ENCODE measurements at regions not wholly inside any gene's neighbourhood (a gene's known extent, or its start where the extent isn't known, plus 50 kb on each side); places are given as distances from the start of the nearest gene placed in this dataset.
"Not testable (repeated sequence)": the region's sequence is repeated elsewhere in the genome, so short reads cannot be mapped to it uniquely, and the experiment has no call there.

DNA sequence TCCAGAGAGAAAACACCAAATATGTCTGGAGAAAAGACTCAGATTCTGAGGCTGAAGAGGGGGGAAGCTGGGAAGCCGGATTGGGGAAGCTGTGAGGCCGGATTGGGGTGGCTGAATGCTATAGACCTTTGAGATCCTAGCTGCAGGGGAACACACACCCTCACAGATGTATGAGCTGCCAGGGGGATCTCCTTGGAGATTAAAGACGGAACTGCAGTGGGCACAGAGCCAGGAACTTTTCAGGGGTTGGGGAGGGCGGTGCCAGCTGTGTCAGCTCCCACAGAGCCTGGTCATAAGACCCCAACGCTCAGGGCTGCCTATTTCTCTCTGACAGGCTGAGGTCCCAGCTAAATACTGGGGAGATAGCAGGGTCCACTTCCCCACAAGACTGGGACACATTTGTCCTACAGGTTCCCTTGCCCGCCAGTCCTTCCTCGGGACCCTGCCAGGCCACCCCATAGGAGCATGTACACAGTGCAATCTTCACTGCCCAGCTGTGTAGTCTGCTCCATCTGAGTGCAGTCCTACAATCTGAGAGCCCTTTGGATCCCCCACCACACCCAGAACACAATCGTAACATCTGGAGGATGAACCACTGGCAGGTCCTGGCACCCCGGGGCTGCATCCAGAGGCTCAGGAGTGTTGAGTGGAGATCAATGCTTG lies 1893.9 kb downstream of the PCDH9 start:
- 77% methylated on average over 9 of the region's 9 CpGs for WGBS
- Histone ChIP-seq H3K4me1 (ENCODE audit: control insufficient read depth, insufficient read depth, low read length) (no peaks in the 10 kb centered on the region), H3K4me3 (ENCODE audit: low read length) (no peak overlapping the region), H3K27me3 (ENCODE audit: control insufficient read depth, insufficient read depth) (no peaks in the 10 kb centered on the region), H3K27ac (ENCODE audit: low read length) (no peak overlapping the region), H3K9me3 (ENCODE audit: control insufficient read depth, low read length) (no peaks in the 10 kb centered on the region)
- ATAC-seq: no peak
- peak in 1 of 3 donors; percentile 14 for DNase-seq
- intact Hi-C loops (cut with DNase I): no loop called here

DNA sequence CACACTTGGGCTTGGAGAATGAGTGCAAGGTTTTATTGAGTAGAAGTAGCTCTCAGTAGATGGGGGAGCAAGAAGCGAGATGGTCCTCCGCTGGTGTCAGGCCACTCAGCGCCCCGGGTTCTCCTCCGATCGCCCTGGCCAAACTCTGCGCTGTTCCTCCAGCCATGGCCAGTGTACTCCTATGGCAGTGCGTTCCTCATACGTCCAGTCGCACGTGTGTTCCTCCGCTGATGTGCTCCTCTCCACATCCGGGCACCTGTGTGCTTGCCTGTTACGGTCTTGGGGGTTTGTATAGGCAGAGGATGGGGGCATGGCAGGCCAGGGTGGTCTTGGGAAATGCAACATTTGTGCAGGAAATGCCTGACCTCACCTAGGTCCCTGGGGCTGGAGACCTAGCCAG lies 1899.4 kb downstream of the PCDH9 start:
- ATAC-seq (no peak), DNase-seq (peak in 1 of 3 donors; percentile 18)
- no peaks in the 10 kb centered on the region for H3K9me3 ChIP-seq (ENCODE audit: control insufficient read depth, low read length)
- WGBS: 96% methylated on average over 14 of the region's 14 CpGs
- no peaks in the 10 kb centered on the region for H3K27me3 ChIP-seq (ENCODE audit: control insufficient read depth, insufficient read depth)
- no peaks in the 10 kb centered on the region for H3K4me1 ChIP-seq (ENCODE audit: control insufficient read depth, insufficient read depth, low read length)
- no peak overlapping the region for H3K27ac ChIP-seq (ENCODE audit: low read length)
- no peak overlapping the region for H3K4me3 ChIP-seq (ENCODE audit: low read length)
- intact Hi-C loops (cut with DNase I): no loop called here

DNA sequence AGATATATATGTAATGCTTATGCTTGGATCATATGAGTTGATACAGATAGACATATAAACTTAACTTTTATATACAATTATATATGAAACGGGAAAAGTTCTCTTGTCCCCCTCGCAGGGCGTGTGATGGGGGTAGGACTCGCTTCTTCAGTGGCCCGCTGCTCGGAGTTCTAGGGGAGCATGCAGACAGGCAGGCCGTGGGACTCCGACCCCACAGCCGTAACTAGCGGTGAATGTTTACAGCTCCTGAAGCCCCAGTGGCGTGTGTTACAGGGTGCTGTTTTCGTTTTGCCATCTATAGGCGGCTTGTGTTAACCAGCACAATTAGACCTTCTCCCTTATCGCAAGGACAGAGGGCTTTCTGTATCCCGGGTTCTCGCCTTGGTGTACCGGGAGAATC lies 1899.8 kb downstream of the PCDH9 start:
- H3K9me3 ChIP-seq (ENCODE audit: control insufficient read depth, low read length): no peaks in the 10 kb centered on the region
- ATAC-seq: no peak
- H3K4me1 ChIP-seq (ENCODE audit: control insufficient read depth, insufficient read depth, low read length): no peaks in the 10 kb centered on the region
- H3K27me3 ChIP-seq (ENCODE audit: control insufficient read depth, insufficient read depth): no peaks in the 10 kb centered on the region
- DNase-seq: peak in 2 of 3 donors; percentile 27 to 31
- intact Hi-C loops (cut with DNase I): no loop called here
- WGBS: 94% methylated on average over 17 of the region's 17 CpGs
- H3K27ac ChIP-seq (ENCODE audit: low read length): no peak overlapping the region
- H3K4me3 ChIP-seq (ENCODE audit: low read length): no peak overlapping the region

DNA sequence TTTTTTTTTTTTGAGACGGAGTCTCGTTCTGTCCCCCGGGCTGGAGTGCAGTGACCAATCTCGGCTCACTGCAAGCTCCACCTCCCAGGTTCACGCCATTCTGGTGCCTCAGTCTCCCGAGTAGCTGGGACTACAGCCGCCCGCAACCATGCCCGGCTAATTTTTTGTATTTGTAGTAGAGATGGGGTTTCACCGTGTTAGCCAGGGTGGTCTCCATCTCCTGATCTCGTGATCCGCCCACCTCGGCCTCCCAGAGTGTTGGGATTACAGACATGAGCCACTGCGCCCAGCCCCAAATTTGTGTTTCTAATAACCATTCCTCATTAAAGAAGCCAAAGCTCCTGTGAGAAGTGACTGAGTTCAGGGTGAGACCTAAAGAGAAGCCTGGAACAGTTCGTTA lies 1906.9 kb downstream of the PCDH9 start:
- H3K4me1 ChIP-seq (ENCODE audit: control insufficient read depth, insufficient read depth, low read length); ATAC-seq; H3K9me3 ChIP-seq (ENCODE audit: control insufficient read depth, low read length); H3K27ac ChIP-seq (ENCODE audit: low read length); H3K4me3 ChIP-seq (ENCODE audit: low read length); intact Hi-C loops (cut with DNase I); H3K27me3 ChIP-seq (ENCODE audit: control insufficient read depth, insufficient read depth): not testable (repeated sequence)
- 93% methylated on average over 15 of the region's 15 CpGs for WGBS
- peak in 1 of 3 donors; percentile 5 for DNase-seq

DNA sequence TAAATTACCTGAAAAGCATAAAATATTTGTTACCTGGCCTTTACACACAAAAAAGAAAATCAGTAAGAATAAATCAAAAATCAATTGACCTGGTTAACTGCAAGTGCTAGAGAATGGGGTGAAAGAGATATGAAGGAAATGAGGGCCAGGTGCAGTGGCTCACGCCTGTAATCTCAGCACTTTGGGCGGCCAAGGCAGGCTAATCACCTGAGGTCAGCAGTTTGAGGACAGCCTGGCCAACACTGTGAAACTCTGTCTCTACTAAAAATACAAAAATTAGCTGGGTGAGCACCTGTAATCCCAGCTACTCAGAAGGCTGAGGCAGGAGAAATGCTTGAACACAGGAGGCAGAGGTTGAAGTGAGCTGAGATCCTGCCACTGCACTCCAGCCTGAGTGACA lies 1908.7 kb downstream of the PCDH9 start:
- H3K4me3 ChIP-seq (ENCODE audit: low read length); ATAC-seq; H3K9me3 ChIP-seq (ENCODE audit: control insufficient read depth, low read length); H3K27me3 ChIP-seq (ENCODE audit: control insufficient read depth, insufficient read depth); H3K4me1 ChIP-seq (ENCODE audit: control insufficient read depth, insufficient read depth, low read length); intact Hi-C loops (cut with DNase I); DNase-seq; H3K27ac ChIP-seq (ENCODE audit: low read length): not testable (repeated sequence)
- 86% methylated on average over 2 of the region's 2 CpGs for WGBS

DNA sequence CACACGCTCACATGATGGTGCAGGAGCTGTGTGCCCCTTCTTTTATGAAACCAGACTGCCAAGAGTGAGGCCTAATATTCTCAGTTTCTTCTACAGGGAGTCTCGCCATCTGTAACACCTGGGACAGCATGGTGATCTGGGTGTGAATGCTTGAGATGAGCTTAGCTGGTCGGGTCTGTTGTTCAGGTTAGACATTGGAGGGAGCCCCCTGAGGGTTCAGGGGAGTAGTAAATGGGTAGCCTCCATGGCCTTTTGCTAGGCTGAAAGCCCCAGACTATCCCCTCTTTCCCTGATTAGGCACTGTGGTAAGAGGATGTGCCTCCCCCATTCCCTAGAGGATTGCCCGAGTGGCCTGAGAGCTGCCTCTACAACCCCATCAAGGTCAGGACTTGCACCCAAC lies 1916.1 kb downstream of the PCDH9 start:
- WGBS: 87% methylated on average over 4 of the region's 4 CpGs
- no peaks in the 10 kb centered on the region for H3K9me3 ChIP-seq (ENCODE audit: control insufficient read depth, low read length)

DNA sequence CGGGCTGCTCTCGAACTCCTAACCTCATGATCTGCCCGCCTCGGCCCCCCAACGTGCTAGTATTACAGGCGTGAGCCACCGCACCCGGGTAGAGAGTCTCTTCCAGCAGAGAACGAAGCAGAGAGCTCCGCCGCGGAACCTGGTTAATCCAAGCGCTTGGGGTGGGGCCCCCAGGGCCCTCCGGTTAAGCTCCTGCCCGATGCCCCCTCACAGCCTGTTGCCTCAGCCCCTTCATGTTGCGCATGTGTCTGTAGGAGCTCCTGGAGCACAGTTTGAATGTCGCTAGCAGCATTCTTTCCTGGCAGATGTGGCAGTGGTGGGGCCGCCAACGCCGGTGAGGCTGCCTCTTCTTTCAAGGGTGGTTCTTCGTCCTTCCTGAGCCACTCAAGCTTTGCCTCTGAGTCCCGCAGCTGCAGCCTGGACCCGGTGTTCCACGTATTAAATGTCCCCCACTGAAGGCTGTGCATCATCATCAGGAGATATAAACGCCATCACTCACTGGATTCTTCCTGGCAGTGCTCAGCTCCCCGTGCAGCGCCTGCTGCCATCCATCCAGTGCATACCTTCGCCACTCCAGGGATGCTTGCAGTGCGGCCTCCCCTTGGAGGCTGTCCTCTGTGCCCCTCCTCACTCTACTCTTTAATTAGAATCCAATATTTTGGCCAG lies 1919.3 kb downstream of the PCDH9 start:
- 94% methylated on average over 29 of the region's 29 CpGs for WGBS
- ATAC-seq (no peak), DNase-seq (peak in 2 of 3 donors; percentile 26 to 28)

More for the DNA sequence above, 1916.1 kb downstream of the PCDH9 start:
- Histone ChIP-seq H3K27ac (ENCODE audit: low read length) (no peak overlapping the region), H3K4me1 (ENCODE audit: control insufficient read depth, insufficient read depth, low read length) (no peaks in the 10 kb centered on the region), H3K27me3 (ENCODE audit: control insufficient read depth, insufficient read depth) (no peaks in the 10 kb centered on the region), H3K4me3 (ENCODE audit: low read length) (no peak overlapping the region)
- intact Hi-C loops (cut with DNase I): no loop called here
- DNase-seq: peak in 1 of 3 donors; percentile 9
- ATAC-seq: no peak

DNA sequence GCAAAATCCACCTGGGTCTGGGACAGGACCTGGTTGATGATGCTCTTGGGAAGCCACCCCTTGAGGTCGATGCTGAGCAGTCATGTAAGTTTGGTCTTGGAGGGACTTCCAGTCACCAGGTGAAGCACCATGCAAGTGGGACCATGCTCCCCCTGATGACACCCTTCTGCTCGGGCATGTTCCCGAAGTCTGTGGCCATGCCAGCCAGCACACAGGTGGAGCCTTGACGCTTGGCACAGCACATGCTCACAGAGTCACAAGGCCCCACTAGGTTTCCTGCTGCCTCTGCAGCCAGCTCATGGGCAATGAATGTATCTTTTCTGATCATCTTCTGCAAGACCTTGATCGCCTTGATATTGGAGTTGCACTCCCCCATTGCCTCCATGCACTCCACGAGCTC lies 1920.2 kb downstream of the PCDH9 start:
- Histone ChIP-seq H3K27ac (ENCODE audit: low read length) (no peak overlapping the region), H3K9me3 (ENCODE audit: control insufficient read depth, low read length) (no peaks in the 10 kb centered on the region), H3K4me3 (ENCODE audit: low read length) (no peak overlapping the region), H3K4me1 (ENCODE audit: control insufficient read depth, insufficient read depth, low read length) (no peaks in the 10 kb centered on the region), H3K27me3 (ENCODE audit: control insufficient read depth, insufficient read depth) (no peaks in the 10 kb centered on the region)
- WGBS: 83% methylated on average over 6 of the region's 6 CpGs
- DNase-seq (peak in 1 of 3 donors; percentile 5), ATAC-seq (no peak)
- intact Hi-C loops (cut with DNase I): no loop called here

More for the DNA sequence above, 1919.3 kb downstream of the PCDH9 start:
- intact Hi-C loops (cut with DNase I): no loop called here
- H3K9me3 ChIP-seq (ENCODE audit: control insufficient read depth, low read length): no peaks in the 10 kb centered on the region
- H3K27ac ChIP-seq (ENCODE audit: low read length): no peak overlapping the region
- H3K4me3 ChIP-seq (ENCODE audit: low read length): no peak overlapping the region
- H3K27me3 ChIP-seq (ENCODE audit: control insufficient read depth, insufficient read depth): no peaks in the 10 kb centered on the region
- H3K4me1 ChIP-seq (ENCODE audit: control insufficient read depth, insufficient read depth, low read length): no peaks in the 10 kb centered on the region

DNA sequence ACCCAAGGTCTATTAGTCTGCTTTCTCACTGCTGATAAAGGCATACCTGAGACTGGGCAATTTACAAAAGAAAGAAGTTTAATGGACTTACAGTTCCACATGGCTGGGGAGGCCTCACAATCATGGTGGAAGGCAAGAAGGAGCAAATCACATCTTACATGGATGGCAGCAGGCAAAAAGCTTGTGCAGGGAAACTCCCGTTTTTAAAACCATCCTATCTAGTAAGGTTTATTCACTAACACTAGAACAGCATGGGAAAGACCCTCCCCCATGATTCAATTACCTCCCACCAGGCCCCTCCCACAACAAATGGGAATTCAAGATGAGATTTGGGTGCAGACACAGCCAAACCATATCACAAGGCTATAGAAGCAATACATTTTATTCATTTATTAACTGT lies 1921.4 kb downstream of the PCDH9 start:
- 84% methylated on average over 1 of the region's 1 CpG for WGBS
- H3K4me1 ChIP-seq (ENCODE audit: control insufficient read depth, insufficient read depth, low read length); intact Hi-C loops (cut with DNase I); H3K27me3 ChIP-seq (ENCODE audit: control insufficient read depth, insufficient read depth); H3K4me3 ChIP-seq (ENCODE audit: low read length); DNase-seq; ATAC-seq; H3K27ac ChIP-seq (ENCODE audit: low read length); H3K9me3 ChIP-seq (ENCODE audit: control insufficient read depth, low read length): not testable (repeated sequence)

DNA sequence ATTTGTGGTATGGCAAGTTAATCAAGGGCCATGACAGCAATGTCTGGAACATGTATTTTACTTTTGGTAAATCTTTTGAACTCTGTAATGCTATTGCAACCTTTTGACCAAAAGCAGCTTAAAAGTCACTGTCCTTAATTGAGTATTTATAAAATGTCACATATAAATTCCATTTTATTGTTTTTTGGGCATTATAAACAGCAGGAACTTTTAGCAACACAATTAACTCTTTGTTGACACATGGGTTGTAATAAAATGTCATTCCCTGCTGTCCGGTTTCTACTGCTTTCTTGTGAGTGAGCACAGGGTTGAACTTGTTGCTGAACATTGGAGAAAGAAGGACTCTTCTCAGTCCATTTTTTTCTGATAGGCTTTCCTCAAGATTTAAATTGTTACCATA lies 1923.1 kb downstream of the PCDH9 start:
- intact Hi-C loops (cut with DNase I): no loop called here
- H3K9me3 ChIP-seq (ENCODE audit: control insufficient read depth, low read length): no peaks in the 10 kb centered on the region
- DNase-seq: no peak
- H3K27me3 ChIP-seq (ENCODE audit: control insufficient read depth, insufficient read depth): no peaks in the 10 kb centered on the region
- no peak overlapping the region for H3K4me3 ChIP-seq (ENCODE audit: low read length)
- no peak overlapping the region for H3K27ac ChIP-seq (ENCODE audit: low read length)
- 97% methylated on average over 1 of the region's 1 CpG for WGBS
- ATAC-seq: no peak
- H3K4me1 ChIP-seq (ENCODE audit: control insufficient read depth, insufficient read depth, low read length): no peaks in the 10 kb centered on the region

DNA sequence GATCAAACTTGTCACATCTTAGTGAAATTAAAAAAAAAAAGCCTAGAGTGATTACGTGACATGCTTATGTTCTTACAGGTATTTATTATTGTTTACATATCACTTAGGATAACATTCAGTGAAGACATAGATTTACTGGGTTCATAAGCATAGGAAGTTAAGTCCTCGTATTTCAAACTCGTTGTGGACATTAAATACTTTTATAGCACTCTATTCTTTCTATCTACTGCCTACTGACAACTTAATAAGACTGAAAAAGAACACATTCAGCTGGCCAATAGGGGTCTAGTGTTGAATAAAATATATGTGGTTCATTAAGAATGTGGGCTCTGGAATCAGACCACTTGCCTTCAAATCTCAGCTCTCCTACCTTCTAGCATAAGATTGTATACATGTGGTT lies 1927.4 kb downstream of the PCDH9 start:
- Histone ChIP-seq H3K4me3 (ENCODE audit: low read length) (no peak overlapping the region), H3K27me3 (ENCODE audit: control insufficient read depth, insufficient read depth) (no peaks in the 10 kb centered on the region), H3K9me3 (ENCODE audit: control insufficient read depth, low read length) (no peaks in the 10 kb centered on the region), H3K27ac (ENCODE audit: low read length) (no peak overlapping the region), H3K4me1 (ENCODE audit: control insufficient read depth, insufficient read depth, low read length) (no peaks in the 10 kb centered on the region)
- ATAC-seq: no peak
- intact Hi-C loops (cut with DNase I): no loop called here
- WGBS: 81% methylated on average over 3 of the region's 3 CpGs
- no peak for DNase-seq
